ENCODE measurements at regions not wholly inside any gene's neighbourhood (a gene's known extent, or its start where the extent isn't known, plus 50 kb on each side); places are given as distances from the start of the nearest gene placed in this dataset.

GRCh38 chr13:111939666-111940278, 127.2 kb upstream of the SOX1 start:
- no peak for TF ChIP-seq POLR2A (IDR thresholded peaks at IDR 0.05)
- TF ChIP-seq, protein P1, sequence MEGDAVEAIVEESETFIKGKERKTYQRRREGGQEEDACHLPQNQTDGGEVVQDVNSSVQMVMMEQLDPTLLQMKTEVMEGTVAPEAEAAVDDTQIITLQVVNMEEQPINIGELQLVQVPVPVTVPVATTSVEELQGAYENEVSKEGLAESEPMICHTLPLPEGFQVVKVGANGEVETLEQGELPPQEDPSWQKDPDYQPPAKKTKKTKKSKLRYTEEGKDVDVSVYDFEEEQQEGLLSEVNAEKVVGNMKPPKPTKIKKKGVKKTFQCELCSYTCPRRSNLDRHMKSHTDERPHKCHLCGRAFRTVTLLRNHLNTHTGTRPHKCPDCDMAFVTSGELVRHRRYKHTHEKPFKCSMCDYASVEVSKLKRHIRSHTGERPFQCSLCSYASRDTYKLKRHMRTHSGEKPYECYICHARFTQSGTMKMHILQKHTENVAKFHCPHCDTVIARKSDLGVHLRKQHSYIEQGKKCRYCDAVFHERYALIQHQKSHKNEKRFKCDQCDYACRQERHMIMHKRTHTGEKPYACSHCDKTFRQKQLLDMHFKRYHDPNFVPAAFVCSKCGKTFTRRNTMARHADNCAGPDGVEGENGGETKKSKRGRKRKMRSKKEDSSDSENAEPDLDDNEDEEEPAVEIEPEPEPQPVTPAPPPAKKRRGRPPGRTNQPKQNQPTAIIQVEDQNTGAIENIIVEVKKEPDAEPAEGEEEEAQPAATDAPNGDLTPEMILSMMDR (IDR thresholded peaks at IDR 0.05): no peak
- TF ChIP-seq EP300 (IDR thresholded peaks at IDR 0.05; ENCODE audit: low read depth): no peak
- TF ChIP-seq POLR2AphosphoS5 (IDR thresholded peaks at IDR 0.05): no peak
- peaks cover 2% of the 10 kb centered on the region for H3K27me3 ChIP-seq
- H3K36me3 ChIP-seq: no peaks in the 10 kb centered on the region
- no peaks in the 10 kb centered on the region for H3K9me3 ChIP-seq
- intact Hi-C loops (cut with DNase I; ENCODE audit: low total_unique reads): no loop called here
- no peak for DNase-seq
- no peak overlapping the region for H3K27ac ChIP-seq
- H3K4me1 ChIP-seq: no peaks in the 10 kb centered on the region
- no peak overlapping the region for H3K4me3 ChIP-seq
- in situ Hi-C loops (cut with MboI; ENCODE audit: low pct_ligation_motif_present in 1 of 4, low pct_unique_long_range_greater_than_20kb in 1 of 4, low sequenced_read_pairs in 3 of 4): no loop called here
- 27 to 59% methylated on average over 2 to 3 of the region's 3 CpGs for WGBS, 2 donors (ENCODE audit: low coverage in 1 of 2)

GRCh38 chr13:111940892-111941291, 126.1 kb upstream of the SOX1 start:
- intact Hi-C loops (cut with DNase I; ENCODE audit: low total_unique reads) (no loop called here), in situ Hi-C loops (cut with MboI; ENCODE audit: low pct_ligation_motif_present in 1 of 4, low pct_unique_long_range_greater_than_20kb in 1 of 4, low sequenced_read_pairs in 3 of 4) (no loop called here)
- no peak for DNase-seq
- Histone ChIP-seq H3K9me3 (no peaks in the 10 kb centered on the region), H3K4me1 (no peaks in the 10 kb centered on the region), H3K36me3 (no peaks in the 10 kb centered on the region), H3K27me3 (peaks cover 2% of the 10 kb centered on the region), H3K4me3 (no peak overlapping the region), H3K27ac (no peak overlapping the region)
- TF ChIP-seq POLR2A (IDR thresholded peaks at IDR 0.05) (no peak), POLR2AphosphoS5 (IDR thresholded peaks at IDR 0.05) (no peak), EP300 (IDR thresholded peaks at IDR 0.05; ENCODE audit: low read depth) (no peak)
- TF ChIP-seq, protein P1 (IDR thresholded peaks at IDR 0.05): no peak
- WGBS, 2 donors (ENCODE audit: low coverage in 1 of 2): 68 to 88% methylated on average over 4 of the region's 4 CpGs

- intact Hi-C loops (cut with DNase I; ENCODE audit: low total_unique reads): no loop called here
- no peaks in the 10 kb centered on the region for H3K9me3 ChIP-seq
- H3K27me3 ChIP-seq: peaks cover 2% of the 10 kb centered on the region
- in situ Hi-C loops (cut with MboI; ENCODE audit: low pct_ligation_motif_present in 1 of 4, low pct_unique_long_range_greater_than_20kb in 1 of 4, low sequenced_read_pairs in 3 of 4): no loop called here
- WGBS, 2 donors (ENCODE audit: low coverage in 1 of 2): 78 to 80% methylated on average over 8 of the region's 8 CpGs
- no peaks in the 10 kb centered on the region for H3K36me3 ChIP-seq
- H3K4me1 ChIP-seq: no peaks in the 10 kb centered on the region
- DNase-seq: no peak
- no peak overlapping the region for H3K4me3 ChIP-seq
- TF ChIP-seq POLR2AphosphoS5 (IDR thresholded peaks at IDR 0.05): no peak
- no peak for TF ChIP-seq EP300 (IDR thresholded peaks at IDR 0.05; ENCODE audit: low read depth)
- no peak for TF ChIP-seq POLR2A (IDR thresholded peaks at IDR 0.05)
- H3K27ac ChIP-seq: no peak overlapping the region
Observed at GRCh38 chr13:111941845-111942447, 125.0 kb upstream of the SOX1 start.

DNA sequence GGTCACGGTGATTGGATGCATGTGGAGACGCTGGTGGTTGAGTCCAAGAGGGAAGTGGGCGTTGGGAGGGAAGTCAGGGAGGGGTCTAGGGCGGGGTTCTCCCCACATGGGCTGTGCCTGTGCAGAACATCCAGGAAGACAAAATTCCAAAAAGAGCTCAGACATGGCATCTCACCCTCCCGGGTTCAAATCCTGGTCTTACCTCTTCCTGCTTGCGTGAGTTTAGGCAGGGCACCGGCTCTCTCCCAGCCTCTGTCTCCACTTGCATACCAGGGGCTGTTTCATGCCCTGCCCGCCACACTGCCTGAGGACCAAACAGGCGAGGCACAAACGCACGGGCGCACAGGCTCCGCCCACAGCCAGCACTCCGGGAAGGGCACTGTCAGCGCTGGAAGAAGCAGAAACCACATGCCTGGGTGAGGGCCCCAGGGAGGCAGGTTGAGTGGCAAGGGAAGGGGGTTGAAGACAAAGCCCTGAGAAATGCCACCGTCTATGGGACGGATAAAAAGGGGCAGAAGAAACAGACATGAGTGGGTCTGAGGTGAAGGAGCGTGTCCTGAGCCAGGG, 123.6 kb upstream of the SOX1 start:
- Histone ChIP-seq H3K36me3 (no peaks in the 10 kb centered on the region), H3K4me1 (no peaks in the 10 kb centered on the region), H3K9me3 (no peaks in the 10 kb centered on the region), H3K27me3 (no peaks in the 10 kb centered on the region), H3K27ac (no peak overlapping the region), H3K4me3 (no peak overlapping the region)
- no peak for DNase-seq
- intact Hi-C loops (cut with DNase I; ENCODE audit: low total_unique reads) (no loop called here), in situ Hi-C loops (cut with MboI; ENCODE audit: low pct_ligation_motif_present in 1 of 4, low pct_unique_long_range_greater_than_20kb in 1 of 4, low sequenced_read_pairs in 3 of 4) (no loop called here)
- WGBS, 2 donors (ENCODE audit: low coverage in 1 of 2): 62 to 73% methylated on average over 13 to 18 of the region's 18 CpGs
- TF ChIP-seq, protein P1 (IDR thresholded peaks at IDR 0.05): no peak
- TF ChIP-seq EP300 (IDR thresholded peaks at IDR 0.05; ENCODE audit: low read depth) (no peak), POLR2A (IDR thresholded peaks at IDR 0.05) (no peak), POLR2AphosphoS5 (IDR thresholded peaks at IDR 0.05) (no peak)
